ENCODE measurements at regions not wholly inside any gene's neighbourhood (a gene's known extent, or its start where the extent isn't known, plus 50 kb on each side); places are given as distances from the start of the nearest gene placed in this dataset.

DNA sequence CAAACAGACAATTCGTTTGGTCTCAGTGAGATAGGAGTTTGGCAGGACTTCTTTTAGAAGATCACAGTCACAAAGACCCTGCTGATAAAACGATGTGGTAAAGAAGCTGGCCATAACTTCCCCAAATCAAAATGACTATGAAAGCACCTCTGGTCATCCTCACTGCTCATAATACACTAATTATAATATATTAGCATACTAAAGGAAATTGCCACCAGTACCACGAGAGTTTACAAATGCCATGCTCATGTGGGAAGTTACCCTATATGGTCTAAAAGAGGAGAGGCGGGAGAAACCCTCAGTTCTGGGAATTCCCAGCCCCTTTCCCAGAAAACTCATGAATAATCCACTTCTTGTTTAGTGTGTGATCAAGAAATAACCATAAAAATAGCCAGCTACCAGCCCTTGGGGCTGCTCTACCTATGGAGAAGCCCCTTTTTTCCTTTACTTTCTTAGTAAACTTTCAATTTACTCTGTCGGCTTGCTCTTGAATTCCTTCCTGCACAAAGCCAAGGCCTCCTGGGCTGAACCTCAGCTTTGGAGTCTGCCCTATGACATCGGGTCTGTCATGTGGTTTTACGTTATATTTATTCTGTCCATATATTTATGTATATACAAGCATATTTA is 115.8 kb upstream of the IGSF10 start:
- Histone ChIP-seq H3K9ac (ENCODE audit: insufficient read depth, low read depth, low read length) (no peak overlapping the region), H3K4me2 (ENCODE audit: low read depth, low read length) (no peak overlapping the region), H3K27me3 (ENCODE audit: control insufficient read depth in 1 of 2, insufficient read depth in 2 of 2, low read length in 2 of 2) (no peaks in the 10 kb centered on the region), H2AFZ (ENCODE audit: low read length) (no peak overlapping the region), H3K9me3 (ENCODE audit: low read length) (no peaks in the 10 kb centered on the region), H3K79me2 (ENCODE audit: insufficient read depth, low read length) (no peaks in the 10 kb centered on the region), H3K27ac (ENCODE audit: extremely low read length, insufficient read depth, low read length) (no peak overlapping the region), H3K36me3 (replicated peaks in 1 of 2; ENCODE audit: control insufficient read depth in 1 of 2, insufficient read depth in 2 of 2, low read length in 2 of 2) (no peaks in the 10 kb centered on the region), H3K4me3 (replicated peaks in 1 of 3; ENCODE audit: insufficient read depth in 1 of 3, low read depth in 2 of 3, low read length in 3 of 3) (no peak overlapping the region), H3K4me1 (ENCODE audit: insufficient read depth, low read length) (no peaks in the 10 kb centered on the region), H4K20me1 (ENCODE audit: insufficient read depth, low read length) (no peaks in the 10 kb centered on the region)
- no TSS peak for BruUV-seq (replicated peaks)
- no peak for TF ChIP-seq MAZ (IDR thresholded peaks at IDR 0.05; ENCODE audit: borderline replicate concordance, low read depth, low read length)
- TF ChIP-seq MAZ (CRISPR knock-in tag; IDR thresholded peaks at IDR 0.05; ENCODE audit: low read depth): no peak
- TF ChIP-seq CBX5 (CRISPR knock-in tag; IDR thresholded peaks at IDR 0.05; ENCODE audit: borderline replicate concordance): no peak
- no peak for TF ChIP-seq ZNF790 (CRISPR knock-in tag; IDR thresholded peaks at IDR 0.05; ENCODE audit: borderline replicate concordance)
- TF ChIP-seq, protein P1, sequence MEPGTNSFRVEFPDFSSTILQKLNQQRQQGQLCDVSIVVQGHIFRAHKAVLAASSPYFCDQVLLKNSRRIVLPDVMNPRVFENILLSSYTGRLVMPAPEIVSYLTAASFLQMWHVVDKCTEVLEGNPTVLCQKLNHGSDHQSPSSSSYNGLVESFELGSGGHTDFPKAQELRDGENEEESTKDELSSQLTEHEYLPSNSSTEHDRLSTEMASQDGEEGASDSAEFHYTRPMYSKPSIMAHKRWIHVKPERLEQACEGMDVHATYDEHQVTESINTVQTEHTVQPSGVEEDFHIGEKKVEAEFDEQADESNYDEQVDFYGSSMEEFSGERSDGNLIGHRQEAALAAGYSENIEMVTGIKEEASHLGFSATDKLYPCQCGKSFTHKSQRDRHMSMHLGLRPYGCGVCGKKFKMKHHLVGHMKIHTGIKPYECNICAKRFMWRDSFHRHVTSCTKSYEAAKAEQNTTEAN (CRISPR knock-in tag; conservative IDR thresholded peaks at IDR 0.05): no peak
- no peak for TF ChIP-seq ZNF256 (CRISPR knock-in tag; conservative IDR thresholded peaks at IDR 0.05)
- DNase-seq (ENCODE audit: low spot score) (no peak), ATAC-seq (no peak), FAIRE-seq (no peak)
- 7% methylated on average over 7 of the region's 7 CpGs for WGBS (ENCODE audit: low lambda C conversion rate)
- in situ Hi-C loops (cut with HindIII; ENCODE audit: extremely low pct_ligation_motif_present, low pct_unique_long_range_greater_than_20kb) (no loop called here), intact Hi-C loops (cut with micrococcal nuclease; ENCODE audit: unreplicated experiment) (no loop called here)
- POLR2A ChIA-PET: no interaction called here
- CTCF ChIA-PET (ENCODE audit: low intra/inter-chr PET ratio, low total read pairs): no interaction called here

GRCh38 chr3:151568184-151568583 is 107.3 kb upstream of the IGSF10 start:
- intact Hi-C loops (cut with micrococcal nuclease; ENCODE audit: unreplicated experiment) (no loop called here), in situ Hi-C loops (cut with HindIII; ENCODE audit: extremely low pct_ligation_motif_present, low pct_unique_long_range_greater_than_20kb) (no loop called here)
- Histone ChIP-seq H3K4me3 (replicated peaks in 1 of 3; ENCODE audit: insufficient read depth in 1 of 3, low read depth in 2 of 3, low read length in 3 of 3) (no peak overlapping the region), H3K79me2 (ENCODE audit: insufficient read depth, low read length) (no peaks in the 10 kb centered on the region), H4K20me1 (ENCODE audit: insufficient read depth, low read length) (no peaks in the 10 kb centered on the region), H3K36me3 (replicated peaks in 1 of 2; ENCODE audit: control insufficient read depth in 1 of 2, insufficient read depth in 2 of 2, low read length in 2 of 2) (no peaks in the 10 kb centered on the region), H3K27ac (ENCODE audit: extremely low read length, insufficient read depth, low read length) (no peak overlapping the region), H3K9me3 (ENCODE audit: low read length) (no peaks in the 10 kb centered on the region), H3K4me2 (ENCODE audit: low read depth, low read length) (no peak overlapping the region), H3K4me1 (ENCODE audit: insufficient read depth, low read length) (no peaks in the 10 kb centered on the region), H3K27me3 (ENCODE audit: control insufficient read depth in 1 of 2, insufficient read depth in 2 of 2, low read length in 2 of 2) (no peaks in the 10 kb centered on the region), H2AFZ (ENCODE audit: low read length) (no peak overlapping the region), H3K9ac (ENCODE audit: insufficient read depth, low read depth, low read length) (no peak overlapping the region)
- ATAC-seq (no peak), FAIRE-seq (no peak), DNase-seq (ENCODE audit: low spot score) (no peak)
- POLR2A ChIA-PET: no interaction called here
- BruUV-seq (replicated peaks): no TSS peak
- CTCF ChIA-PET (ENCODE audit: low intra/inter-chr PET ratio, low total read pairs): no interaction called here
- whole genome bisulfite sequencing (ENCODE audit: low lambda C conversion rate): 9% methylated on average over 4 of the region's 4 CpGs
- TF ChIP-seq ATF6 (CRISPR knock-in tag; conservative IDR thresholded peaks at IDR 0.05) (no peak), TP53 (CRISPR knock-in tag; conservative IDR thresholded peaks at IDR 0.05) (no peak), ZNF839 (CRISPR knock-in tag; IDR thresholded peaks at IDR 0.05; ENCODE audit: borderline replicate concordance) (no peak), FOSL1 (CRISPR knock-in tag; IDR thresholded peaks at IDR 0.05; ENCODE audit: borderline replicate concordance) (no peak), ZNF747 (CRISPR knock-in tag; IDR thresholded peaks at IDR 0.05; ENCODE audit: borderline replicate concordance) (no peak)
- TF ChIP-seq, protein P2, sequence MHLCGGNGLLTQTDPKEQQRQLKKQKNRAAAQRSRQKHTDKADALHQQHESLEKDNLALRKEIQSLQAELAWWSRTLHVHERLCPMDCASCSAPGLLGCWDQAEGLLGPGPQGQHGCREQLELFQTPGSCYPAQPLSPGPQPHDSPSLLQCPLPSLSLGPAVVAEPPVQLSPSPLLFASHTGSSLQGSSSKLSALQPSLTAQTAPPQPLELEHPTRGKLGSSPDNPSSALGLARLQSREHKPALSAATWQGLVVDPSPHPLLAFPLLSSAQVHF (CRISPR knock-in tag; IDR thresholded peaks at IDR 0.05): no peak
- TF ChIP-seq, protein P3, sequence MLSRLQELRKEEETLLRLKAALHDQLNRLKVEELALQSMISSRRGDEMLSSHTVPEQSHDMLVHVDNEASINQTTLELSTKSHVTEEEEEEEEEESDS (CRISPR knock-in tag; IDR thresholded peaks at IDR 0.05; ENCODE audit: borderline replicate concordance): no peak

All from HepG2 (cell line).